ENCODE measurements at regions not wholly inside any gene's neighbourhood (a gene's known extent, or its start where the extent isn't known, plus 50 kb on each side); places are given as distances from the start of the nearest gene placed in this dataset.

DNA sequence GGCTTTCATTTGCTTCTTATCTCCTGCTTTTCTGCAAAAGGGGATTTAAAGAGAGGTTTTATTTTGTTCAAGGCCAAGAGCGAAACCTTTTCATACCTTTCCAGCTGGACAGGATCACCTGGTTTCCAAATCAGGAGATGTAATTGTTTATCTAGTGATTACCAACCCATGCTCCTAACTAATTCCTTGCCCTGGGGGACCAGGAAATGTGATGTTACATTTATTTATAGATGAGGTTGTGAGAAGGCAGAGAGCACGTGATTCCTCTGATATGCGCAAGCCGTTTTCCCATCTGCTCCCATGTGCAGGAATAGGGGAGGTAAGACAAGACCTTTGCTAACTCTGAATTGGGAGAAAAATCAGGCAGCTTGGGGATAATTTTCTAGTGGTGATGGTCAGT, 507.2 kb upstream of the LARGE1 start:
- H2AFZ ChIP-seq (ENCODE audit: low read depth, low read length, severe bottlenecking), result no peak overlapping the region
- H4K20me1 ChIP-seq (ENCODE audit: low read depth, low read length), result no peaks in the 10 kb centered on the region
- no peak for TF ChIP-seq EZH2phosphoT487 (conservative IDR thresholded peaks at IDR 0.05; ENCODE audit: low read length)
- TF ChIP-seq, protein P1, sequence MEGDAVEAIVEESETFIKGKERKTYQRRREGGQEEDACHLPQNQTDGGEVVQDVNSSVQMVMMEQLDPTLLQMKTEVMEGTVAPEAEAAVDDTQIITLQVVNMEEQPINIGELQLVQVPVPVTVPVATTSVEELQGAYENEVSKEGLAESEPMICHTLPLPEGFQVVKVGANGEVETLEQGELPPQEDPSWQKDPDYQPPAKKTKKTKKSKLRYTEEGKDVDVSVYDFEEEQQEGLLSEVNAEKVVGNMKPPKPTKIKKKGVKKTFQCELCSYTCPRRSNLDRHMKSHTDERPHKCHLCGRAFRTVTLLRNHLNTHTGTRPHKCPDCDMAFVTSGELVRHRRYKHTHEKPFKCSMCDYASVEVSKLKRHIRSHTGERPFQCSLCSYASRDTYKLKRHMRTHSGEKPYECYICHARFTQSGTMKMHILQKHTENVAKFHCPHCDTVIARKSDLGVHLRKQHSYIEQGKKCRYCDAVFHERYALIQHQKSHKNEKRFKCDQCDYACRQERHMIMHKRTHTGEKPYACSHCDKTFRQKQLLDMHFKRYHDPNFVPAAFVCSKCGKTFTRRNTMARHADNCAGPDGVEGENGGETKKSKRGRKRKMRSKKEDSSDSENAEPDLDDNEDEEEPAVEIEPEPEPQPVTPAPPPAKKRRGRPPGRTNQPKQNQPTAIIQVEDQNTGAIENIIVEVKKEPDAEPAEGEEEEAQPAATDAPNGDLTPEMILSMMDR (IDR thresholded peaks at IDR 0.05; ENCODE audit: insufficient read depth, low read length, poor library complexity, severe bottlenecking), result no peak
- no peaks in the 10 kb centered on the region for H3K27me3 ChIP-seq (ENCODE audit: low read length)
- no peak overlapping the region for H3K9ac ChIP-seq (ENCODE audit: low read length)
- H3K36me3 ChIP-seq (ENCODE audit: low read length), result no peaks in the 10 kb centered on the region
- H3F3A ChIP-seq (ENCODE audit: insufficient read depth), result no peaks in the 10 kb centered on the region
- H3K9me3 ChIP-seq (ENCODE audit: insufficient read depth, low read length), result 0 out of 2 replicates have a peak, but pooled peaks cover 6% of the 10 kb centered on the region
- H3K27ac ChIP-seq (ENCODE audit: low read depth, low read length), result no peak overlapping the region
- no peak overlapping the region for H3K4me2 ChIP-seq (ENCODE audit: low read depth, low read length, poor library complexity, severe bottlenecking)
- no peaks in the 10 kb centered on the region for H3K79me2 ChIP-seq (ENCODE audit: insufficient read depth, low read length)
- no peak overlapping the region for H3K4me3 ChIP-seq (ENCODE audit: insufficient read depth, low read length, poor library complexity, severe bottlenecking)
- H3K9me2 ChIP-seq (replicated peaks; ENCODE audit: insufficient read depth, low read length), result no peaks in the 10 kb centered on the region

DNA sequence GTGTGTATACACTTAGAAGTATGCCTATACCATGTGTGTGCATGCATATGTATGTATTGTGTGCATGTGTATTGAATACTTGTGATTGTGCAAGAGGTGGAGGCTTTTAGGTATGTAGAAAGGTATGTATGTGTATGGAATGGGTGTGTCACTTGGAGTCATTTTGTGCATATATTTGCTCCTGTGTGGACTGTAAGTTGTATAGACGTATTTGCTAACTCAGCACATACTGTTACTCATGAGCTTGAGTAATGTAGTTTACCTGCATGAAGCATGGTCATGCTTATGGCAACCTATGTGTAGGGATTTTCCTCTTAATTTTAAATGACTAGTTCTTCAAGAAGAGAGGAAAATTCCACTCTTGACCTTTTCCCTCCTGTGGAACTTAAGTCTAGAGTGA, 507.6 kb upstream of the LARGE1 start:
- no peaks in the 10 kb centered on the region for H3K9me2 ChIP-seq (replicated peaks; ENCODE audit: insufficient read depth, low read length)

DNA sequence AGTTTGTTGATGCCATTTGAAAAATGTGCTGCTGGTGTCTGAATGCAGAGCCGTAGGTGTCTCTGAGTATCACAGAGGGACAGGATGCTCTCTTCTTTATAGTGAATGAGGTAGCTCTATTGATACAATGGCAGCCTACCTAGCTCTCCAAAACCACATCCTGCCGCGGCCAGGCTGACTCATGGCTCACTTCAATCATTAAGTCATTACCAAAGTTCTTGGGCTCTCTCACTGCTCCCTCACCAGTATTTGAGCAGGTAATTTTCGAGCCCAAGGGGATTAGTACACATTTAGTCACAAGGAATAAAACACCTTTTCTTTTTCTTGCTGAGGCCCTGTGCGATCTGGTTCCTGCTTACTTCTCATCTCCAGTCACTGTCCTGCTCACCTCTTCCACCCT, 509.0 kb upstream of the LARGE1 start:
- Histone ChIP-seq H4K20me1 (ENCODE audit: low read depth, low read length) (no peaks in the 10 kb centered on the region), H3K4me2 (ENCODE audit: low read depth, low read length, poor library complexity, severe bottlenecking) (no peak overlapping the region), H2AFZ (ENCODE audit: low read depth, low read length, severe bottlenecking) (no peak overlapping the region), H3K9me3 (ENCODE audit: insufficient read depth, low read length) (0 out of 2 replicates have a peak, but pooled peaks cover 6% of the 10 kb centered on the region), H3K9me2 (replicated peaks; ENCODE audit: insufficient read depth, low read length) (no peaks in the 10 kb centered on the region), H3K27ac (ENCODE audit: low read depth, low read length) (no peak overlapping the region), H3K4me3 (ENCODE audit: insufficient read depth, low read length, poor library complexity, severe bottlenecking) (no peak overlapping the region), H3K27me3 (ENCODE audit: low read length) (no peaks in the 10 kb centered on the region), H3K9ac (ENCODE audit: low read length) (no peak overlapping the region), H3F3A (ENCODE audit: insufficient read depth) (no peaks in the 10 kb centered on the region), H3K36me3 (ENCODE audit: low read length) (no peaks in the 10 kb centered on the region), H3K79me2 (ENCODE audit: insufficient read depth, low read length) (no peaks in the 10 kb centered on the region)
- TF ChIP-seq, protein P1 (IDR thresholded peaks at IDR 0.05; ENCODE audit: insufficient read depth, low read length, poor library complexity, severe bottlenecking), result no peak
- no peak for TF ChIP-seq EZH2phosphoT487 (conservative IDR thresholded peaks at IDR 0.05; ENCODE audit: low read length)

More for the DNA sequence above, 507.6 kb upstream of the LARGE1 start:
- no peak overlapping the region for H2AFZ ChIP-seq (ENCODE audit: low read depth, low read length, severe bottlenecking)
- H3K36me3 ChIP-seq (ENCODE audit: low read length), result no peaks in the 10 kb centered on the region
- TF ChIP-seq, protein P1 (IDR thresholded peaks at IDR 0.05; ENCODE audit: insufficient read depth, low read length, poor library complexity, severe bottlenecking), result no peak
- no peak for TF ChIP-seq EZH2phosphoT487 (conservative IDR thresholded peaks at IDR 0.05; ENCODE audit: low read length)
- H4K20me1 ChIP-seq (ENCODE audit: low read depth, low read length), result no peaks in the 10 kb centered on the region
- no peaks in the 10 kb centered on the region for H3K27me3 ChIP-seq (ENCODE audit: low read length)
- H3K79me2 ChIP-seq (ENCODE audit: insufficient read depth, low read length), result no peaks in the 10 kb centered on the region
- H3K27ac ChIP-seq (ENCODE audit: low read depth, low read length), result no peak overlapping the region
- H3K9me3 ChIP-seq (ENCODE audit: insufficient read depth, low read length), result 0 out of 2 replicates have a peak, but pooled peaks cover 6% of the 10 kb centered on the region
- H3F3A ChIP-seq (ENCODE audit: insufficient read depth), result no peaks in the 10 kb centered on the region
- no peak overlapping the region for H3K4me2 ChIP-seq (ENCODE audit: low read depth, low read length, poor library complexity, severe bottlenecking)
- no peak overlapping the region for H3K9ac ChIP-seq (ENCODE audit: low read length)
- H3K4me3 ChIP-seq (ENCODE audit: insufficient read depth, low read length, poor library complexity, severe bottlenecking), result no peak overlapping the region

Data from SU-DHL-6 (cell line).